PFSK-1 (cell line): ENCODE measurements at regions not wholly inside any gene's neighbourhood (a gene's known extent, or its start where the extent isn't known, plus 50 kb on each side); places are given as distances from the start of the nearest gene placed in this dataset.

ENCODE experiments used
- FOXP2 ChIP-seq: optimal IDR thresholded peaks from 2 replicates; pipeline ENCODE3; 2011; ENCODE audit warnings: borderline replicate concordance, control low read depth, inconsistent platforms; ENCODE audit not compliant: insufficient read depth; ENCODE audit errors: extremely low read length, extremely low read depth
- POLR2AphosphoS5 ChIP-seq: IDR thresholded peaks from 2 replicates; pipeline ENCODE4 v1.6.1; 2012; ENCODE audit warnings: low read depth, mild to moderate bottlenecking, control low read depth, low read length, moderate library complexity
- REST ChIP-seq, 2 experiments: IDR thresholded peaks; 2 replicates each; pipeline versions ENCODE4 v1.6.1 to v1.8.0; 2011 to 2012; ENCODE audit warnings: low read depth in 2 of 2, low read length in 2 of 2, control low read depth in 1 of 2, inconsistent platforms in 1 of 2, mild to moderate bottlenecking in 1 of 2, moderate library complexity in 1 of 2; ENCODE audit not compliant: insufficient read depth in 1 of 2
- SIN3A ChIP-seq: IDR thresholded peaks from 2 replicates; pipeline ENCODE4 v1.6.1; 2012; ENCODE audit warnings: mild to moderate bottlenecking, low read length, moderate library complexity, borderline replicate concordance; ENCODE audit not compliant: insufficient read depth
- TAF1 ChIP-seq: IDR thresholded peaks from 2 replicates; pipeline ENCODE4 v1.6.1; 2012; ENCODE audit warnings: low read length, control low read depth, borderline replicate concordance; ENCODE audit not compliant: insufficient read depth

GRCh38 chr3:153789380-153789779, 331.8 kb upstream of the ARHGEF26 start:
- no peak for TF ChIP-seq POLR2AphosphoS5
- TF ChIP-seq REST (IDR thresholded peaks at IDR 0.05; ENCODE audit: insufficient read depth in 1 of 2, low read depth in 2 of 2, low read length in 2 of 2) = no peak
- no peak for TF ChIP-seq TAF1
- TF ChIP-seq FOXP2 = no peak
- TF ChIP-seq SIN3A = no peak

- TF ChIP-seq FOXP2 (no peak), TAF1 (no peak), REST (IDR thresholded peaks at IDR 0.05; ENCODE audit: insufficient read depth in 1 of 2, low read depth in 2 of 2, low read length in 2 of 2) (no peak), SIN3A (no peak), POLR2AphosphoS5 (no peak)
Measured at GRCh38 chr3:153809097-153809496, 312.1 kb upstream of the ARHGEF26 start.

- TF ChIP-seq POLR2AphosphoS5 (no peak), REST (IDR thresholded peaks at IDR 0.05; ENCODE audit: insufficient read depth in 1 of 2, low read depth in 2 of 2, low read length in 2 of 2) (no peak), SIN3A (no peak), TAF1 (no peak), FOXP2 (no peak)
Measured at GRCh38 chr3:153818338-153818737, 302.9 kb upstream of the ARHGEF26 start.

- TF ChIP-seq SIN3A (no peak), REST (IDR thresholded peaks at IDR 0.05; ENCODE audit: insufficient read depth in 1 of 2, low read depth in 2 of 2, low read length in 2 of 2) (no peak), POLR2AphosphoS5 (no peak), TAF1 (no peak), FOXP2 (no peak)
Measured at GRCh38 chr3:153820035-153820434, 301.2 kb upstream of the ARHGEF26 start.

- TF ChIP-seq TAF1 (no peak), POLR2AphosphoS5 (no peak)
Measured at GRCh38 chr3:153829606-153830170, 291.5 kb upstream of the ARHGEF26 start.
